GM23338 (cell line): ENCODE measurements at regions not wholly inside any gene's neighbourhood (a gene's known extent, or its start where the extent isn't known, plus 50 kb on each side); places are given as distances from the start of the nearest gene placed in this dataset.
A peak's percentile ranks its signal among the peaks of the same experiment; 100 is the strongest.

ENCODE experiments used
- ATAC-seq: fragments of 200-7000 bp; cut with Tn5 transposase; 3 replicates; pipeline ENCODE4 v1.9.1; 2020
- DNase-seq: peaks from one replicate; pipeline ENCODE4 v3.0.0-alpha.2; 2015; ENCODE audit warnings: low spot score
- H2AFZ ChIP-seq: fragments of 200-600 bp; sonication (generic); 2 replicates; pipeline ENCODE4 v1.8.0; 2016; ENCODE audit warnings: antibody characterized with exemption, mild to moderate bottlenecking, moderate library complexity
- H3F3A ChIP-seq: fragments of 200-600 bp; sonication (generic); replicated peaks from 2 replicates; pipeline ENCODE4 v1.8.0; 2017; ENCODE audit warnings: antibody characterized with exemption, mixed run types, low read depth
- H3K27ac ChIP-seq: fragments of 200-600 bp; sonication (generic); 2 replicates; pipeline ENCODE4 v1.6.1; 2016; ENCODE audit warnings: low read depth
- H3K27me3 ChIP-seq: fragments of 200-600 bp; sonication (generic); 2 replicates; pipeline ENCODE4 v1.8.0; 2016; ENCODE audit warnings: mild to moderate bottlenecking, mixed run types, moderate library complexity; ENCODE audit not compliant: insufficient read depth
- H3K36me3 ChIP-seq: fragments of 200-600 bp; sonication (generic); 2 replicates; pipeline ENCODE4 v1.8.0; 2016; ENCODE audit warnings: mild to moderate bottlenecking; ENCODE audit not compliant: insufficient read depth
- H3K4me1 ChIP-seq: fragments of 200-600 bp; sonication (generic); 2 replicates; pipeline ENCODE4 v1.8.0; 2016; ENCODE audit warnings: mild to moderate bottlenecking, moderate library complexity; ENCODE audit not compliant: insufficient read depth
- H3K4me2 ChIP-seq: fragments of 200-600 bp; sonication (generic); 2 replicates; pipeline ENCODE4 v1.7.1; 2017; ENCODE audit warnings: mixed run types
- H3K4me3 ChIP-seq: fragments of 200-600 bp; sonication (generic); 2 replicates; pipeline ENCODE4 v1.6.1; 2016; ENCODE audit warnings: mixed run types
- H3K79me2 ChIP-seq: fragments of 200-600 bp; sonication (generic); replicated peaks from 2 replicates; pipeline ENCODE4 v1.8.0; 2017; ENCODE audit warnings: mild to moderate bottlenecking; ENCODE audit not compliant: insufficient read depth
- H3K9me2 ChIP-seq: fragments of 200-600 bp; sonication (generic); 2 replicates; pipeline ENCODE4 v1.8.0; 2017; ENCODE audit not compliant: insufficient read depth
- H4K20me1 ChIP-seq: fragments of 200-600 bp; sonication (generic); replicated peaks from 2 replicates; pipeline ENCODE4 v1.8.0; 2017; ENCODE audit warnings: mild to moderate bottlenecking; ENCODE audit not compliant: insufficient read depth
- H3K27ac Mint-ChIP-seq: 2 replicates; pipeline ENCODE4 v1.8.0; 2020; ENCODE audit warnings: inconsistent platforms, mild to moderate bottlenecking, moderate library complexity, mixed read lengths
- H3K27me3 Mint-ChIP-seq: 3 replicates; pipeline ENCODE4 v1.8.0; 2022; ENCODE audit warnings: low read depth, mild to moderate bottlenecking, moderate library complexity, mixed read lengths, inconsistent platforms; ENCODE audit not compliant: insufficient read depth, poor library complexity
- H3K36me3 Mint-ChIP-seq: 3 replicates; pipeline ENCODE4 v1.8.0; 2021; ENCODE audit warnings: low read depth, mild to moderate bottlenecking, inconsistent platforms, moderate library complexity, mixed read lengths
- H3K4me1 Mint-ChIP-seq: 3 replicates; pipeline ENCODE4 v1.8.0; 2020; ENCODE audit warnings: mild to moderate bottlenecking, inconsistent platforms, mixed read lengths
- H3K4me3 Mint-ChIP-seq: 3 replicates; pipeline ENCODE4 v1.8.0; 2021; ENCODE audit warnings: moderate library complexity, mild to moderate bottlenecking, inconsistent platforms, mixed read lengths
- H3K9me3 Mint-ChIP-seq: 3 replicates; pipeline ENCODE4 v1.8.0; 2020; ENCODE audit warnings: moderate library complexity, mild to moderate bottlenecking, inconsistent platforms, mixed read lengths
- CREB1 ChIP-seq: fragments of 250-450 bp; sonication (Bioruptor Pico); IDR thresholded peaks from 2 replicates; pipeline ENCODE4 v1.5.0; 2020; ENCODE audit warnings: low read depth, mild to moderate bottlenecking, moderate library complexity
- CTCF ChIP-seq, 2 experiments: fragments of 200-600 bp in 1 of 2; sonication (generic) in 1 of 2; conservative IDR thresholded peaks; 2 replicates each; pipeline versions ENCODE4 v1.5.1 to v1.6.1; 2016 to 2017; ENCODE audit warnings: antibody characterized with exemption in 2 of 2, low read depth in 2 of 2, mild to moderate bottlenecking in 2 of 2, moderate library complexity in 1 of 2
- JUNB ChIP-seq: IDR thresholded peaks from one replicate; pipeline ENCODE4 v1.6.1; 2016; ENCODE audit warnings: antibody characterized with exemption; ENCODE audit not compliant: unreplicated experiment
- POLR2AphosphoS5 ChIP-seq: IDR thresholded peaks from 2 replicates; pipeline ENCODE4 v1.6.1; 2016; ENCODE audit warnings: antibody characterized with exemption, low read depth
- STAT1 ChIP-seq: IDR thresholded peaks from one replicate; pipeline ENCODE4 v1.6.1; 2016; ENCODE audit warnings: antibody characterized with exemption; ENCODE audit not compliant: unreplicated experiment
- ZNF114 ChIP-seq: fragments of 250-450 bp; sonication (Bioruptor Pico); IDR thresholded peaks from 2 replicates; pipeline ENCODE4 v1.5.0; 2020; ENCODE audit warnings: mild to moderate bottlenecking, moderate library complexity
- ZNF331 ChIP-seq: fragments of 250-450 bp; sonication (Bioruptor Pico); IDR thresholded peaks from 2 replicates; pipeline ENCODE4 v1.5.0; 2020; ENCODE audit warnings: low read depth, mild to moderate bottlenecking, moderate library complexity
- TF ChIP-seq, protein P1 (sequence below): fragments of 250-450 bp; sonication (Bioruptor Pico); IDR thresholded peaks from 2 replicates; pipeline ENCODE4 v1.5.0; 2020; ENCODE audit warnings: mild to moderate bottlenecking, moderate library complexity
- TF ChIP-seq, protein P2 (sequence below): IDR thresholded peaks from one replicate; pipeline ENCODE4 v1.6.1; 2018; ENCODE audit warnings: antibody characterized with exemption; ENCODE audit not compliant: unreplicated experiment

- Mint-ChIP-seq H3K27me3 (no peaks in the 10 kb centered on the region), H3K9me3 (0 out of 3 replicates have a peak, but pooled peaks cover 7% of the 10 kb centered on the region), H3K36me3 (no peaks in the 10 kb centered on the region), H3K27ac (no peak overlapping the region; the same call in 1 of the 2 replicates), H3K4me3 (no peak overlapping the region), H3K4me1 (peaks cover 23% of the 10 kb centered on the region)
- no peaks in the 10 kb centered on the region; the same call in 1 of the 2 replicates for H3K27me3 ChIP-seq
- H3F3A ChIP-seq: no peaks in the 10 kb centered on the region
- peaks cover 17% of the 10 kb centered on the region for H3K4me1 ChIP-seq
- peaks cover 9% of the 10 kb centered on the region for H3K9me2 ChIP-seq
- no peaks in the 10 kb centered on the region for H4K20me1 ChIP-seq
- H3K27ac ChIP-seq: no peak overlapping the region
- H3K4me3 ChIP-seq: no peak overlapping the region
- no peak overlapping the region for H2AFZ ChIP-seq
- ATAC-seq: peak; percentile 52; the same call in 2 of the 3 replicates
- H3K36me3 ChIP-seq: no peaks in the 10 kb centered on the region
- no peak for DNase-seq
- peak overlapping the region; percentile 15; the same call in 1 of the 2 replicates for H3K4me2 ChIP-seq
- TF ChIP-seq ZNF114 (CRISPR knock-in tag) (no peak), ZNF331 (CRISPR knock-in tag) (no peak), POLR2AphosphoS5 (no peak), CREB1 (no peak), JUNB (no peak)
- TF ChIP-seq, protein P1, sequence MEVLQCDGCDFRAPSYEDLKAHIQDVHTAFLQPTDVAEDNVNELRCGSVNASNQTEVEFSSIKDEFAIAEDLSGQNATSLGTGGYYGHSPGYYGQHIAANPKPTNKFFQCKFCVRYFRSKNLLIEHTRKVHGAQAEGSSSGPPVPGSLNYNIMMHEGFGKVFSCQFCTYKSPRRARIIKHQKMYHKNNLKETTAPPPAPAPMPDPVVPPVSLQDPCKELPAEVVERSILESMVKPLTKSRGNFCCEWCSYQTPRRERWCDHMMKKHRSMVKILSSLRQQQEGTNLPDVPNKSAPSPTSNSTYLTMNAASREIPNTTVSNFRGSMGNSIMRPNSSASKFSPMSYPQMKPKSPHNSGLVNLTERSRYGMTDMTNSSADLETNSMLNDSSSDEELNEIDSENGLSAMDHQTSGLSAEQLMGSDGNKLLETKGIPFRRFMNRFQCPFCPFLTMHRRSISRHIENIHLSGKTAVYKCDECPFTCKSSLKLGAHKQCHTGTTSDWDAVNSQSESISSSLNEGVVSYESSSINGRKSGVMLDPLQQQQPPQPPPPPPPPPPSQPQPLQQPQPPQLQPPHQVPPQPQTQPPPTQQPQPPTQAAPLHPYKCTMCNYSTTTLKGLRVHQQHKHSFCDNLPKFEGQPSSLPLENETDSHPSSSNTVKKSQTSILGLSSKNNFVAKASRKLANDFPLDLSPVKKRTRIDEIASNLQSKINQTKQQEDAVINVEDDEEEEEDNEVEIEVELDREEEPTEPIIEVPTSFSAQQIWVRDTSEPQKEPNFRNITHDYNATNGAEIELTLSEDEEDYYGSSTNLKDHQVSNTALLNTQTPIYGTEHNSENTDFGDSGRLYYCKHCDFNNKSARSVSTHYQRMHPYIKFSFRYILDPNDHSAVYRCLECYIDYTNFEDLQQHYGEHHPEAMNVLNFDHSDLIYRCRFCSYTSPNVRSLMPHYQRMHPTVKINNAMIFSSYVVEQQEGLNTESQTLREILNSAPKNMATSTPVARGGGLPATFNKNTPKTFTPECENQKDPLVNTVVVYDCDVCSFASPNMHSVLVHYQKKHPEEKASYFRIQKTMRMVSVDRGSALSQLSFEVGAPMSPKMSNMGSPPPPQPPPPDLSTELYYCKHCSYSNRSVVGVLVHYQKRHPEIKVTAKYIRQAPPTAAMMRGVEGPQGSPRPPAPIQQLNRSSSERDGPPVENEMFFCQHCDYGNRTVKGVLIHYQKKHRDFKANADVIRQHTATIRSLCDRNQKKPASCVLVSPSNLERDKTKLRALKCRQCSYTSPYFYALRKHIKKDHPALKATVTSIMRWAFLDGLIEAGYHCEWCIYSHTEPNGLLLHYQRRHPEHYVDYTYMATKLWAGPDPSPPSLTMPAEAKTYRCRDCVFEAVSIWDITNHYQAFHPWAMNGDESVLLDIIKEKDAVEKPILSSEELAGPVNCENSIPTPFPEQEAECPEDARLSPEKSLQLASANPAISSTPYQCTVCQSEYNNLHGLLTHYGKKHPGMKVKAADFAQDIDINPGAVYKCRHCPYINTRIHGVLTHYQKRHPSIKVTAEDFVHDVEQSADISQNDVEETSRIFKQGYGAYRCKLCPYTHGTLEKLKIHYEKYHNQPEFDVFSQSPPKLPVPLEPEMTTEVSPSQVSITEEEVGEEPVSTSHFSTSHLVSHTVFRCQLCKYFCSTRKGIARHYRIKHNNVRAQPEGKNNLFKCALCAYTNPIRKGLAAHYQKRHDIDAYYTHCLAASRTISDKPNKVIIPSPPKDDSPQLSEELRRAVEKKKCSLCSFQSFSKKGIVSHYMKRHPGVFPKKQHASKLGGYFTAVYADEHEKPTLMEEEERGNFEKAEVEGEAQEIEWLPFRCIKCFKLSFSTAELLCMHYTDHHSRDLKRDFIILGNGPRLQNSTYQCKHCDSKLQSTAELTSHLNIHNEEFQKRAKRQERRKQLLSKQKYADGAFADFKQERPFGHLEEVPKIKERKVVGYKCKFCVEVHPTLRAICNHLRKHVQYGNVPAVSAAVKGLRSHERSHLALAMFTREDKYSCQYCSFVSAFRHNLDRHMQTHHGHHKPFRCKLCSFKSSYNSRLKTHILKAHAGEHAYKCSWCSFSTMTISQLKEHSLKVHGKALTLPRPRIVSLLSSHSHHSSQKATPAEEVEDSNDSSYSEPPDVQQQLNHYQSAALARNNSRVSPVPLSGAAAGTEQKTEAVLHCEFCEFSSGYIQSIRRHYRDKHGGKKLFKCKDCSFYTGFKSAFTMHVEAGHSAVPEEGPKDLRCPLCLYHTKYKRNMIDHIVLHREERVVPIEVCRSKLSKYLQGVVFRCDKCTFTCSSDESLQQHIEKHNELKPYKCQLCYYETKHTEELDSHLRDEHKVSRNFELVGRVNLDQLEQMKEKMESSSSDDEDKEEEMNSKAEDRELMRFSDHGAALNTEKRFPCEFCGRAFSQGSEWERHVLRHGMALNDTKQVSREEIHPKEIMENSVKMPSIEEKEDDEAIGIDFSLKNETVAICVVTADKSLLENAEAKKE: no peak
- H3K79me2 ChIP-seq: no peaks in the 10 kb centered on the region
Observed at GRCh38 chr5:77910602-77911188, 134.6 kb upstream of the TBCA start.

- Histone ChIP-seq H3K79me2 (no peaks in the 10 kb centered on the region), H3F3A (no peaks in the 10 kb centered on the region), H3K4me3 (no peak overlapping the region), H3K4me2 (no peak overlapping the region), H3K36me3 (no peaks in the 10 kb centered on the region), H3K27ac (no peak overlapping the region), H3K27me3 (no peaks in the 10 kb centered on the region; the same call in 1 of the 2 replicates), H3K4me1 (peaks cover 17% of the 10 kb centered on the region), H2AFZ (no peak overlapping the region), H3K9me2 (no peaks in the 10 kb centered on the region; the same call in 1 of the 2 replicates), H4K20me1 (no peaks in the 10 kb centered on the region)
- no peaks in the 10 kb centered on the region for H3K27me3 Mint-ChIP-seq
- DNase-seq (no peak), ATAC-seq (no peak)
- no peak overlapping the region for H3K27ac Mint-ChIP-seq
- peaks cover 26% of the 10 kb centered on the region for H3K4me1 Mint-ChIP-seq
- H3K36me3 Mint-ChIP-seq: no peaks in the 10 kb centered on the region
- 0 out of 3 replicates have a peak, but pooled peaks cover 3% of the 10 kb centered on the region for H3K9me3 Mint-ChIP-seq
- H3K4me3 Mint-ChIP-seq: no peak overlapping the region
- TF ChIP-seq POLR2AphosphoS5 (no peak), STAT1 (no peak), ZNF331 (CRISPR knock-in tag) (no peak), JUNB (no peak), CTCF (conservative IDR thresholded peaks at IDR 0.05; ENCODE audit: low read depth in 2 of 2) (no peak)
- TF ChIP-seq, protein P2, sequence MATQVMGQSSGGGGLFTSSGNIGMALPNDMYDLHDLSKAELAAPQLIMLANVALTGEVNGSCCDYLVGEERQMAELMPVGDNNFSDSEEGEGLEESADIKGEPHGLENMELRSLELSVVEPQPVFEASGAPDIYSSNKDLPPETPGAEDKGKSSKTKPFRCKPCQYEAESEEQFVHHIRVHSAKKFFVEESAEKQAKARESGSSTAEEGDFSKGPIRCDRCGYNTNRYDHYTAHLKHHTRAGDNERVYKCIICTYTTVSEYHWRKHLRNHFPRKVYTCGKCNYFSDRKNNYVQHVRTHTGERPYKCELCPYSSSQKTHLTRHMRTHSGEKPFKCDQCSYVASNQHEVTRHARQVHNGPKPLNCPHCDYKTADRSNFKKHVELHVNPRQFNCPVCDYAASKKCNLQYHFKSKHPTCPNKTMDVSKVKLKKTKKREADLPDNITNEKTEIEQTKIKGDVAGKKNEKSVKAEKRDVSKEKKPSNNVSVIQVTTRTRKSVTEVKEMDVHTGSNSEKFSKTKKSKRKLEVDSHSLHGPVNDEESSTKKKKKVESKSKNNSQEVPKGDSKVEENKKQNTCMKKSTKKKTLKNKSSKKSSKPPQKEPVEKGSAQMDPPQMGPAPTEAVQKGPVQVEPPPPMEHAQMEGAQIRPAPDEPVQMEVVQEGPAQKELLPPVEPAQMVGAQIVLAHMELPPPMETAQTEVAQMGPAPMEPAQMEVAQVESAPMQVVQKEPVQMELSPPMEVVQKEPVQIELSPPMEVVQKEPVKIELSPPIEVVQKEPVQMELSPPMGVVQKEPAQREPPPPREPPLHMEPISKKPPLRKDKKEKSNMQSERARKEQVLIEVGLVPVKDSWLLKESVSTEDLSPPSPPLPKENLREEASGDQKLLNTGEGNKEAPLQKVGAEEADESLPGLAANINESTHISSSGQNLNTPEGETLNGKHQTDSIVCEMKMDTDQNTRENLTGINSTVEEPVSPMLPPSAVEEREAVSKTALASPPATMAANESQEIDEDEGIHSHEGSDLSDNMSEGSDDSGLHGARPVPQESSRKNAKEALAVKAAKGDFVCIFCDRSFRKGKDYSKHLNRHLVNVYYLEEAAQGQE: no peak
Observed at GRCh38 chr5:77909237-77909636, 133.1 kb upstream of the TBCA start.
